ENCODE measurements at regions not wholly inside any gene's neighbourhood (a gene's known extent, or its start where the extent isn't known, plus 50 kb on each side); places are given as distances from the start of the nearest gene placed in this dataset.

- H3K27me3 ChIP-seq (replicated peaks; ENCODE audit: control insufficient read depth, insufficient read depth, low read length) = no peaks in the 10 kb centered on the region; the same call in none of the 2 replicates
- H3K36me3 ChIP-seq (ENCODE audit: control insufficient read depth, insufficient read depth, low read length) = no peaks in the 10 kb centered on the region
- DNase-seq (ENCODE audit: extremely low read depth, insufficient read length) = no peak
These were observed 104.2 kb downstream of the FASLG start for GRCh38 chr1:172763057-172763456.

DNA sequence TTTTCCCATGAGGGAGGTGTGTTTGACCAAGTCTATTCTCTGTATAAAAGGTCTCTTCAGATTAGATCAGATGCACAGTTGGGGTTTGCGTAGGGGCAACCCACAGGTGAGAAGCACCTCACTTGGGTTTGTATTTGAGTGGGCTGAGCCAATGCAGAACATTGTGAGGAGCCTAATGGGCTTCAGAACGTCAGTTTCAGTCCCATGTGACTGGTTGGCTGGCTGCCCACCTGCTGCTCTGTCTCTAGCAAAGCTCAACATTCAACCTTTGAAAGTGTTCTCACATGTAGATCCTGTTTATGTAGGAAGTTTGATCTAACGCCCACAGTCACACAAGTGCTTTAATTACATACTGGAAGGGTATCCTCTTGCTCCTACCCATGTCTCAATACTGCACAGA is 105.5 kb downstream of the FASLG start:
- no peaks in the 10 kb centered on the region for H3K36me3 ChIP-seq (ENCODE audit: control insufficient read depth, insufficient read depth, low read length)
- no peak for TF ChIP-seq CTCF (IDR thresholded peaks at IDR 0.05; ENCODE audit: insufficient read depth, low read length, poor library complexity, severe bottlenecking)
- no peak overlapping the region for H3K4me3 ChIP-seq (replicated peaks; ENCODE audit: low read depth, low read length)
- no peaks in the 10 kb centered on the region; the same call in none of the 2 replicates for H3K27me3 ChIP-seq (replicated peaks; ENCODE audit: control insufficient read depth, insufficient read depth, low read length)
- DNase-seq (ENCODE audit: extremely low read depth, insufficient read length) = no peak

More at GRCh38 chr1:172763057-172763456, 104.2 kb downstream of the FASLG start:
- no peak overlapping the region for H3K4me3 ChIP-seq (replicated peaks; ENCODE audit: low read depth, low read length)
- TF ChIP-seq CTCF (IDR thresholded peaks at IDR 0.05; ENCODE audit: insufficient read depth, low read length, poor library complexity, severe bottlenecking) = no peak

DNA sequence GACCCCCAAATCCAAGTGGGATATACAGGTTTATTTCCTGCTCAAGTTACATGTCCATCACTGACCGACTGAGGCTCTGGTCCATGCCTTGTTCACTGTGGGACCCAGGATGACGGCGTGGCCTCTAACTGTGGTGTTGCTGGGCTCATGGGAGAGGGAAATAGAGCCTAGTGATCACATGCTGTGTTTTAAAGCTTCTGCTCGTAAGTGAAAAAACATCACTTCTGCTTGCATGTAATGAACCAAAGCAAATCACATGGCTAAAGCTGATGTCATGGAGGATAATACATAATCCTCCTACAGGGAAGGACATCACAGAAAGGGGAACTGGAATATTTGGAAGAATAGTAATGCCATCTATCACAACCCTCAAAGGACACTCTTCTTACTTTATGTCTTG is 107.6 kb downstream of the FASLG start:
- no peak for TF ChIP-seq CTCF (IDR thresholded peaks at IDR 0.05; ENCODE audit: insufficient read depth, low read length, poor library complexity, severe bottlenecking)
- no peaks in the 10 kb centered on the region for H3K36me3 ChIP-seq (ENCODE audit: control insufficient read depth, insufficient read depth, low read length)
- no peak for DNase-seq (ENCODE audit: extremely low read depth, insufficient read length)
- no peaks in the 10 kb centered on the region; the same call in 1 of the 2 replicates for H3K27me3 ChIP-seq (replicated peaks; ENCODE audit: control insufficient read depth, insufficient read depth, low read length)
- no peak overlapping the region for H3K4me3 ChIP-seq (replicated peaks; ENCODE audit: low read depth, low read length)

GRCh38 chr1:172770071-172770470 is 111.2 kb downstream of the FASLG start:
- TF ChIP-seq CTCF (IDR thresholded peaks at IDR 0.05; ENCODE audit: insufficient read depth, low read length, poor library complexity, severe bottlenecking) = no peak
- H3K36me3 ChIP-seq (ENCODE audit: control insufficient read depth, insufficient read depth, low read length) = no peaks in the 10 kb centered on the region
- no peaks in the 10 kb centered on the region; the same call in 1 of the 2 replicates for H3K27me3 ChIP-seq (replicated peaks; ENCODE audit: control insufficient read depth, insufficient read depth, low read length)
- DNase-seq (ENCODE audit: extremely low read depth, insufficient read length) = no peak
- no peak overlapping the region for H3K4me3 ChIP-seq (replicated peaks; ENCODE audit: low read depth, low read length)

GRCh38 chr1:172774561-172774960 is 115.7 kb downstream of the FASLG start:
- no peak overlapping the region for H3K4me3 ChIP-seq (replicated peaks; ENCODE audit: low read depth, low read length)
- no peak for DNase-seq (ENCODE audit: extremely low read depth, insufficient read length)
- peaks cover 3% of the 10 kb centered on the region for H3K27me3 ChIP-seq (replicated peaks; ENCODE audit: control insufficient read depth, insufficient read depth, low read length)
- no peak for TF ChIP-seq CTCF (IDR thresholded peaks at IDR 0.05; ENCODE audit: insufficient read depth, low read length, poor library complexity, severe bottlenecking)
- no peaks in the 10 kb centered on the region for H3K36me3 ChIP-seq (ENCODE audit: control insufficient read depth, insufficient read depth, low read length)

DNA sequence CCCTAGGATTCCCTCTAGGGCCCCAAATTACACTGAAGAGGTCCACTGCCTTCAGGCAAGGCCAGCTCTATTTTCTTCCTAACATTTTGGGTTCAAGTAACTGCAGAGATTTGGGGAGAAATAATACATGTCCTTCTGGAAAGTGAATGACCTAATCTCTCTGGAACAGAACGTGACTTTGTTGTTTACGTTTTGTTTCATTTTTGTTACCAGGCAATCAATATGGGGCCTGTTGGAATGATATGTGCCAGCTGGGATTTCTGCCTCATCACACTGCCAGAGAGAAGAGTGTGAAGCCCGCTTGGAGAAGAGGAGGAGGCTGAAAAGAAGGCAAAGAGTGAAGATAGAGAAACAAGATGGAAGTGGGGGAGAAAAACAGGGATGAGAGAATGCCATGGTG is 116.7 kb downstream of the FASLG start:
- Histone ChIP-seq H3K27me3 (replicated peaks; ENCODE audit: control insufficient read depth, insufficient read depth, low read length) (peaks cover 3% of the 10 kb centered on the region), H3K36me3 (ENCODE audit: control insufficient read depth, insufficient read depth, low read length) (no peaks in the 10 kb centered on the region), H3K4me3 (replicated peaks; ENCODE audit: low read depth, low read length) (no peak overlapping the region)
- TF ChIP-seq CTCF (IDR thresholded peaks at IDR 0.05; ENCODE audit: insufficient read depth, low read length, poor library complexity, severe bottlenecking) = no peak
- no peak for DNase-seq (ENCODE audit: extremely low read depth, insufficient read length)
